ENCODE measurements at regions not wholly inside any gene's neighbourhood (a gene's known extent, or its start where the extent isn't known, plus 50 kb on each side); places are given as distances from the start of the nearest gene placed in this dataset.

DNA sequence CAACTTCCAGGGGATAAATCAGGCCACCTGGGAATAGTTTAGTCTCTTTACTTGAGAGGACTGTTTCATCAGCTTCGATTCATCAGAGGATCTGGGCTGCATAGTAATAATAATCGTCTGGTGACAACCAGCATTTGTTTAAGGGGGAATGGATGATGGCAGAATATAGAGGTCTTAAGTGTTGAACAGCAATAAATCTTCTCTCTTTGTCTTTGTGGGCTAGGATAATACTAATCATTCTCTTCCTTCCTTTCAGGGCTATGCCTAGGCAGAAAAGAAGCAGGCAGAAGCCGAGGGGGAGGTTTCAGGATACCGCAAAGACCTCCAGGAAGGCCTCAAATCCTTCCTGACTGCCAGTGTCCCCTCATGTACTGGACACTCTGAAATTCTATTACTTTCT is 150.4 kb upstream of the GAREM1 start:
- no peak for DNase-seq (ENCODE audit: extremely low read depth in 1 of 11, low read depth in 9 of 11, low spot score in 4 of 11)

- peak in 3 of 11 donors; percentile 10 to 22 (median 19) for DNase-seq (ENCODE audit: extremely low read depth in 1 of 11, low read depth in 9 of 11, low spot score in 4 of 11)
Observed at GRCh38 chr18:32618546-32618945, 147.9 kb upstream of the GAREM1 start.

DNA sequence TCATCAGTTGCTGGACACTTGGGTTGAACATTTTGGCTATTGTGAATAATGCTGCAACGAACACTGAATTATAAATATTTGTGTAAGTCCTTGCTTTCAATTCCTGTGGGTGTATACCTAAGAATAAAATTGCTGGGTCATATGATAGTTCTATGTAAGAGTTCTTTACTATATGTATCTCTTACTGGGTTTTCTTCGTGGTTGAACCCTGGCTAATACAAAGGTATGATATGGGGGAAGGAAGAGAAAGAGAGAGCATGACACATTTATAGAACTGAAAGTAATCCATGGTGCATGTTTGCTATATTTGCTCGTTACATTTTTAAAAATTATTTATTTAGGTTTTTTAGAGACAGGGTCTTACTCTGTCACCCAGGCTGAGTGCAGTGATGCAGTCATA is 143.1 kb upstream of the GAREM1 start:
- DNase-seq (ENCODE audit: extremely low read depth in 1 of 11, low read depth in 9 of 11, low spot score in 4 of 11): no peak

GRCh38 chr18:32612651-32613050 is 142.0 kb upstream of the GAREM1 start:
- peak in 9 of 11 donors; percentile 31 to 66 (median 41) for DNase-seq (ENCODE audit: extremely low read depth in 1 of 11, low read depth in 9 of 11, low spot score in 4 of 11)

DNA sequence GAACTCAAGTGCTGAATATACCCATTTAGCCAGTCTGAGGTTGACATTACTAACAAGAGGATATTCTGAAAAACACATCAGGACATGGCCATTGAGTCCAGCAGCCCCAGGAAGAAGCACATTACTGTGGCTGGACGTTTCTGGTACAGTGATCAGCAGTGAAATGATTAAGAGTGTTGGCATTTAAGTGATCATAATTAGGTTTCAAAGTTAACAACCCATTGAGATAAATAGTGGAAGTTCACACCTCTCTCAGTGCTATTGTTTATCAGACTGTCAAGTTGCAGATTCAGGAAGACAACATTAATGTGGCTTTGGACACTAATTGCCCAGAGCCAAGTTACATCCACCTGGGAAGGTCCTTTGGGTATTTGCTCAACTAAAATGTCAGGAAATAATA is 139.5 kb upstream of the GAREM1 start:
- DNase-seq (ENCODE audit: extremely low read depth in 1 of 11, low read depth in 9 of 11, low spot score in 4 of 11): peak in 6 of 11 donors; percentile 13 to 61 (median 40)

DNA sequence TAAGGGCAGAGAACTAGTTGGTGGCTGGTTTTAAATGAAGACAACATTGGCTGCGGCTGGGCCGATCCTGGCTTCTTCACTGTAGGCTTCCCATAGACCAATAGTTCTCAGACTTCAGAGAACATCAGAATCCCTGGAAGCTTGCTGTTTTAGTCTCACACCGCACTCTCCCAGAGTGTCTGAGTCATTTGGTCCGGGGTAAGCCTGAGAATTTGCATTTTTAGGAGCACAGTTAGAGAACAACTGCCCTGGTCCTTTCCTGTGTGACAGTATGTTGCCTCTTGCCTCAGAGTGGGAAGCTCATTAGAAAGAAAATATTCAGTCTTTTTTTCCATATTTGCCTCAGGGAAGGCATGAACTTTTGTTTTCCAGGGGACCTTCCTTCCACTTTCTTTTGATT is 137.1 kb upstream of the GAREM1 start:
- no peak for DNase-seq (ENCODE audit: extremely low read depth in 1 of 11, low read depth in 9 of 11, low spot score in 4 of 11)

- no peak for DNase-seq (ENCODE audit: extremely low read depth in 1 of 11, low read depth in 9 of 11, low spot score in 4 of 11)
Observed at GRCh38 chr18:32598144-32598543, 127.5 kb upstream of the GAREM1 start.

DNA sequence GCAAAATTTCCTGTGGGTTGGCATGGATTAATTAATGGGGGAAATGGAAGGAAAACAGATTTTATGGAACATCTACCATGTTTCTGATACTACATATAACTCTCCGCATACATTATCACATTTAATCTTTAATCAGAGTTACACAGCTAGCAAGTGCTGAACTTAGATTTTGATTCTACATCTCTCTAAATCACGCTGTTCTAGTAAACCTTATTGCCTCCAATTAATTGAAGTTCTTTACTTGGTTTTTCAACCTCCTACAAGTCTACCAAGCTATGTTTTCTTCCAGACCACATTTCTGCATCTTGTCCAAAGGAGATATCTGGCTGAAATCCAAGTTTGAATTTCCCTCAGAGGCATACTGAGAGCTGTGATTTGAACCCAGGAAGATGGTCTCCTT is 125.8 kb upstream of the GAREM1 start:
- DNase-seq (ENCODE audit: extremely low read depth in 1 of 11, low read depth in 9 of 11, low spot score in 4 of 11): no peak

DNA sequence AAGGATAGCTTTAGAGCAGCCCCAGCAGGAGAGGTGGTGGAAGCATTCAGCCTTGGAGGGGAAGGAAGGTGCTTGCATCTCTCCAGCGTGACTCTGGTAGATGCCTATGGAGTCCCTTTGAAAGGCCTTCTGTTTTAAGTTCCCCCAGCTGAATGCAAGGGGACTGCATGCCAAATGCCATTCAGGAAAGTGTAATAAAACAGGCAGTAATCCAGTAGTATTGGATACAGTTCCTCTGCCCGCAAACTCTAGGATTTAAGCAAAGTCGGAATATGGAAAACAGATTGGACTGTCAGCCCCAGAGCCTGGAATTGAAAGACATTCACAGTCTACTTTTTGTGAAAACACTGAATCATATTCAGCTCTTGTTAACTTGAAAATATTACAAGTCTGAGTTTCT is 125.2 kb upstream of the GAREM1 start:
- no peak for DNase-seq (ENCODE audit: extremely low read depth in 1 of 11, low read depth in 9 of 11, low spot score in 4 of 11)

DNA sequence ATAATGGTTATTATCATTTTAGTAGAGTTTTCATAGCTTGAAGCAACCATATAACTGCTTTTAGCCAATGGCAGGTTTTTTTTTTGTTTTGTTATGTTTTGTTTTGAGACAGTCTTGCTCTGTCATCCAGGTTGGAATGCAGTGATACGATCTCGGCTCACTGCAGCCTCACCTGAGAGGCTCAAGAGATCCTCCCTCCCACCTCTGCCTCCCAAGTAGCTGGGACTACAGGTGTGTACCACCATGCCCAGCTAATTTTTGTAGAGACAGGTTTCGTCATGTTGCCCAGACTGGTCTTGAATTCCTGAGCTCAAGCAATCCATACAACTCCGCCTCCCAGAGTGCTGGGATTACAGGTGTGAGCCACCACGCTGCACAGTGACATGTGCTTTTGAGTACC is 117.5 kb upstream of the GAREM1 start:
- no peak for DNase-seq (ENCODE audit: extremely low read depth in 1 of 11, low read depth in 9 of 11, low spot score in 4 of 11)

GRCh38 chr18:32583431-32583830 is 112.7 kb upstream of the GAREM1 start:
- DNase-seq (ENCODE audit: extremely low read depth in 1 of 11, low read depth in 9 of 11, low spot score in 4 of 11): no peak

- DNase-seq (ENCODE audit: extremely low read depth in 1 of 11, low read depth in 9 of 11, low spot score in 4 of 11): no peak
Observed at GRCh38 chr18:32582455-32582854, 111.8 kb upstream of the GAREM1 start.

DNA sequence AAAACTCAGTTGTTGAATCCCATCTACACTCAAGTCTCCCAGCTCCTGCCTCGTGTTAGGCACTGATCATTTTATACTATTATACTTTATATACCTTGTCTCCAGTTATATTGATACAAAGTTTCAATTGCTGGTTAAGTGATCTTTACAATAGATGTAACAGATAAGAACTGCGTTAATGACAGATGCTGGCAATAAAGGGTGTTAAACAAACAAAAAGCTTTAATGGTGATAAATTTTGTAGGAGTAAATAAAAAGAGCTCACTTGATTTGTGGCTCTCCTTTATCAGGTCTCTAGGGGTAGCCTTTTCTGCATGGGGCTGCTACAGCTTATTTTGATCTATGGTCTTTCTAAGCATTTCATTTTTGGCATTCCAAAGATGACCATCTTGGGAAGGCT is 106.9 kb upstream of the GAREM1 start:
- no peak for DNase-seq (ENCODE audit: extremely low read depth in 1 of 11, low read depth in 9 of 11, low spot score in 4 of 11)

- DNase-seq (ENCODE audit: extremely low read depth in 1 of 11, low read depth in 9 of 11, low spot score in 4 of 11): peak in 10 of 11 donors; percentile 9 to 50 (median 38)
Observed at GRCh38 chr18:32576296-32576916, 105.7 kb upstream of the GAREM1 start.

DNA sequence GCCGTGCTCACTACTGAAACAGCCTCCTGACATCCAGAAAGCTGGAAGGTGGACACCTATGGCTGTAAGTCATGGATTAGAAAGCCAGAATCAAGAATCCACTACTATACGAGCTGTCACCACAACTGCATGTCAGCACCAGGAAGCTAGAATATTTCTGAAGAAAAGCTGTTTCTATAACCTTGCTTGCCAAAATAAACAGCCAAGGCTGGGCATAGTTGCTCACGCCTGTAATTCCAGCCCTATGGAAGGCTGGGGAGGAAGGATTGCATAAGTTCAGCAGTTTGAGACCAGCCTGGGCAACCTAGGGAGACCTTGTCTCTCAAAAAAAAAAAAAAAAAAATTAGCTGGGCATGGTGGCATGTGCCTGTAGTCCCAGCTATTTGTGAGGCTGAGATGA is 96.3 kb upstream of the GAREM1 start:
- no peak for DNase-seq (ENCODE audit: extremely low read depth in 1 of 11, low read depth in 9 of 11, low spot score in 4 of 11)

- DNase-seq (ENCODE audit: extremely low read depth in 1 of 11, low read depth in 9 of 11, low spot score in 4 of 11): no peak
Observed at GRCh38 chr18:32553640-32554365, 83.1 kb upstream of the GAREM1 start.

GRCh38 chr18:32553174-32553573 is 82.5 kb upstream of the GAREM1 start:
- no peak for DNase-seq (ENCODE audit: extremely low read depth in 1 of 11, low read depth in 9 of 11, low spot score in 4 of 11)

GRCh38 chr18:32552421-32553030 is 81.8 kb upstream of the GAREM1 start:
- DNase-seq (ENCODE audit: extremely low read depth in 1 of 11, low read depth in 9 of 11, low spot score in 4 of 11): peak in 2 of 11 donors; percentile 23 to 33

- DNase-seq (ENCODE audit: extremely low read depth in 1 of 11, low read depth in 9 of 11, low spot score in 4 of 11): no peak
Observed at GRCh38 chr18:32550963-32551362, 80.3 kb upstream of the GAREM1 start.

Measured in renal cortex interstitium (tissue), 11 donors.